Neural progenitor cell (in vitro differentiated cells): ENCODE measurements at regions not wholly inside any gene's neighbourhood (a gene's known extent, or its start where the extent isn't known, plus 50 kb on each side); places are given as distances from the start of the nearest gene placed in this dataset.

Source experiments
- DNase-seq: peaks from one replicate; pipeline ENCODE4 v3.0.0-alpha.2; 2016; ENCODE audit warnings: low spot score
- H2AFZ ChIP-seq: fragments of 200-600 bp; sonication (generic); replicated peaks from 2 replicates; pipeline ENCODE4 v1.6.1; 2016; ENCODE audit warnings: antibody characterized with exemption
- H3F3A ChIP-seq: fragments of 200-600 bp; sonication (generic); 2 replicates; pipeline ENCODE4 v1.6.1; 2016; ENCODE audit warnings: antibody characterized with exemption, low read depth
- H3K27ac ChIP-seq: fragments of 200-600 bp; sonication (generic); 2 replicates; pipeline ENCODE4 v1.5.1; 2016; ENCODE audit warnings: mild to moderate bottlenecking
- H3K27me3 ChIP-seq: fragments of 200-600 bp; sonication (generic); 2 replicates; pipeline ENCODE4 v1.6.1; 2016; ENCODE audit warnings: mild to moderate bottlenecking, moderate library complexity
- H3K36me3 ChIP-seq: fragments of 200-600 bp; sonication (generic); 2 replicates; pipeline ENCODE4 v1.5.1; 2016
- H3K4me1 ChIP-seq: fragments of 200-600 bp; sonication (generic); 2 replicates; pipeline ENCODE4 v1.6.1; 2016; ENCODE audit warnings: mixed run types
- H3K4me2 ChIP-seq: fragments of 200-600 bp; sonication (generic); 2 replicates; pipeline ENCODE4 v1.6.1; 2016
- H3K4me3 ChIP-seq: fragments of 200-600 bp; sonication (generic); 2 replicates; pipeline ENCODE4 v1.5.1; 2016
- H3K79me2 ChIP-seq: fragments of 200-600 bp; sonication (generic); 2 replicates; pipeline ENCODE4 v1.6.1; 2016; ENCODE audit warnings: low read depth
- H3K9ac ChIP-seq: fragments of 200-600 bp; sonication (generic); 2 replicates; pipeline ENCODE4 v1.6.1; 2016
- H3K9me3 ChIP-seq: fragments of 200-600 bp; sonication (generic); 2 replicates; pipeline ENCODE4 v1.5.1; 2016; ENCODE audit warnings: low read depth
- H4K20me1 ChIP-seq: fragments of 200-600 bp; sonication (generic); 2 replicates; pipeline ENCODE4 v1.6.1; 2016; ENCODE audit warnings: low read depth
- H3K27ac Mint-ChIP-seq: 3 replicates; pipeline ENCODE4 v1.8.0; 2021; ENCODE audit warnings: mixed read lengths
- H3K27me3 Mint-ChIP-seq: 2 replicates; pipeline ENCODE4 v1.8.0; 2022; ENCODE audit warnings: low read depth, mild to moderate bottlenecking, inconsistent platforms, moderate library complexity, mixed read lengths; ENCODE audit not compliant: insufficient read depth
- H3K36me3 Mint-ChIP-seq: 3 replicates; pipeline ENCODE4 v1.8.0; 2021; ENCODE audit warnings: mixed read lengths
- H3K4me1 Mint-ChIP-seq: 3 replicates; pipeline ENCODE4 v1.8.0; 2021; ENCODE audit warnings: mixed read lengths
- H3K4me3 Mint-ChIP-seq: 3 replicates; pipeline ENCODE4 v1.8.0; 2021; ENCODE audit warnings: mild to moderate bottlenecking, moderate library complexity, mixed read lengths
- H3K9me3 Mint-ChIP-seq: 3 replicates; pipeline ENCODE4 v1.8.0; 2020; ENCODE audit warnings: mixed read lengths
- EZH2 ChIP-seq: fragments of 200-600 bp; sonication (generic); IDR thresholded peaks from 2 replicates; pipeline ENCODE4 v1.6.1; 2017; ENCODE audit warnings: antibody characterized with exemption, mild to moderate bottlenecking, moderate library complexity
- EZH2phosphoT487 ChIP-seq: fragments of 200-600 bp; sonication (generic); IDR thresholded peaks from 2 replicates; pipeline ENCODE4 v1.6.1; 2017; ENCODE audit warnings: antibody characterized with exemption
- TF ChIP-seq, protein P1 (sequence below): fragments of 200-600 bp; sonication (generic); IDR thresholded peaks from 2 replicates; pipeline ENCODE4 v1.5.1; 2017; ENCODE audit warnings: antibody characterized with exemption, mild to moderate bottlenecking

DNA sequence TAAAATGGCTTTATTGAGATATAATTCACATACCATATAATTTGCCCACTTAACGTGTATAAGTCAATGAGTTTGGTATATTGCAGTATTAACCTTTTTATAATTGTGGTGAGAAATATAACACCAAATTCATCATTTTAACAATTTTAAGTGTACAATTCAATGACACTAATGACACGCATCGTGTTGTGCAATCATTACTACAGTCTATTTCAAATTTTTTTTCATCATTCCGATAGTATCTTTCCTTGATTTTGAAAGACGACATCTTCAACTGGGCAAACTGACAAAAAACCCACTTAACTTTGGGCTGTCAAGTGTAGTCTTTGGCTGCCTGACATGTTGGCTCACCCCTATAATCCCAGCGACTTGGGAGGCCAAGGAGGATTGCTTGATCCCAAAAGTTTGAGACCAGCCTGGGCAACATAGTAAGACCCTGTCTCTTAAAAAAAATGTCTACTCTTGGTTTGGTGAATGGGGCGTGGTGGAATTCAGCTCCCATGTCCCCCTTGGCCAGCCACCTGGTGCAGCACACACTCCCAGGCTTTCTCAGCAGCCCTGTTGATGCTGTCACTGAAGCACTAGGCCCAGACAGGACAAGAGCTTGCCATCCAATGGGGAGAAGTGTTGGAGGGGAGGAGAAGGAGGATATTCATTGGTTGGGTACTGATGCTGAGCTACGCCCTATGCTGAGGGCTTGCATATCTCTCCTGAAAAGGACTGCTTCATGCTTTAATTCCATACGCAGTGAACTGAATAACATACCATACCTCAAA, 150.5 kb downstream of the CD83 start:
- H3K27me3 Mint-ChIP-seq = peaks cover 2% of the 10 kb centered on the region
- peaks cover 22% of the 10 kb centered on the region for H3K9me3 Mint-ChIP-seq
- H3K27ac ChIP-seq = no peak overlapping the region
- no peak overlapping the region for H3K4me3 ChIP-seq
- H3K4me1 Mint-ChIP-seq = peaks cover 2% of the 10 kb centered on the region
- TF ChIP-seq, protein P1, sequence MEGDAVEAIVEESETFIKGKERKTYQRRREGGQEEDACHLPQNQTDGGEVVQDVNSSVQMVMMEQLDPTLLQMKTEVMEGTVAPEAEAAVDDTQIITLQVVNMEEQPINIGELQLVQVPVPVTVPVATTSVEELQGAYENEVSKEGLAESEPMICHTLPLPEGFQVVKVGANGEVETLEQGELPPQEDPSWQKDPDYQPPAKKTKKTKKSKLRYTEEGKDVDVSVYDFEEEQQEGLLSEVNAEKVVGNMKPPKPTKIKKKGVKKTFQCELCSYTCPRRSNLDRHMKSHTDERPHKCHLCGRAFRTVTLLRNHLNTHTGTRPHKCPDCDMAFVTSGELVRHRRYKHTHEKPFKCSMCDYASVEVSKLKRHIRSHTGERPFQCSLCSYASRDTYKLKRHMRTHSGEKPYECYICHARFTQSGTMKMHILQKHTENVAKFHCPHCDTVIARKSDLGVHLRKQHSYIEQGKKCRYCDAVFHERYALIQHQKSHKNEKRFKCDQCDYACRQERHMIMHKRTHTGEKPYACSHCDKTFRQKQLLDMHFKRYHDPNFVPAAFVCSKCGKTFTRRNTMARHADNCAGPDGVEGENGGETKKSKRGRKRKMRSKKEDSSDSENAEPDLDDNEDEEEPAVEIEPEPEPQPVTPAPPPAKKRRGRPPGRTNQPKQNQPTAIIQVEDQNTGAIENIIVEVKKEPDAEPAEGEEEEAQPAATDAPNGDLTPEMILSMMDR = no peak
- no peak for TF ChIP-seq EZH2
- TF ChIP-seq EZH2phosphoT487 = no peak
- peak overlapping the region; percentile 59 for H3K4me3 Mint-ChIP-seq
- H3K27me3 ChIP-seq = no peaks in the 10 kb centered on the region
- peaks cover 7% of the 10 kb centered on the region for H3K9me3 ChIP-seq
- H2AFZ ChIP-seq = no peak overlapping the region
- no peak overlapping the region for H3K27ac Mint-ChIP-seq
- H3K79me2 ChIP-seq = no peaks in the 10 kb centered on the region
- no peak for DNase-seq
- H3F3A ChIP-seq = no peaks in the 10 kb centered on the region
- no peaks in the 10 kb centered on the region for H3K4me1 ChIP-seq
- no peaks in the 10 kb centered on the region for H3K36me3 Mint-ChIP-seq
- peaks cover 8% of the 10 kb centered on the region for H3K36me3 ChIP-seq
- H3K9ac ChIP-seq = no peak overlapping the region
- no peaks in the 10 kb centered on the region for H4K20me1 ChIP-seq
- H3K4me2 ChIP-seq = no peak overlapping the region

DNA sequence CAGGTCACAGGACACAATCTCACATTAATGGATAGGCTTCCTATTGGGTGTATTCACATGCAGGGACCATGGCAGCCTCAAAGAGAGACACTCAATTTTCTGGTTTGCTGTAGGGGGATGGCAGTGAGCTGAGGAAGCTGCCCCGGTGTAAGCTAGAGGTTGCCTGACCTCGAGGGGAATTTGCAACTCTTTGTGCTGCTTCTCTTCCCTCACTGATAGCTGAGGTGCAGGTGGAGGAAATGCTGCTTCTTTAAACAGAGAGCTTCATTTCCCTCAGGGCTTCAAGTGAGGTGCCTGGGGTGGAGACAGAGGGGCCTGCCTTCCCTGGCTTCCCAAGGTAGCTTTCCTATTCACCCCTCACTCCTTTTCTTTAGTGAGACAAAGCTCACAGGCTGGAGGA, 151.9 kb downstream of the CD83 start:
- Mint-ChIP-seq H3K27me3 (peaks cover 5% of the 10 kb centered on the region), H3K36me3 (no peaks in the 10 kb centered on the region), H3K9me3 (peaks cover 12% of the 10 kb centered on the region), H3K4me3 (no peak overlapping the region), H3K4me1 (peaks cover 15% of the 10 kb centered on the region), H3K27ac (no peak overlapping the region)
- Histone ChIP-seq H3K27ac (no peak overlapping the region), H3K9me3 (no peaks in the 10 kb centered on the region), H3K4me3 (no peak overlapping the region), H4K20me1 (no peaks in the 10 kb centered on the region), H2AFZ (no peak overlapping the region), H3K27me3 (no peaks in the 10 kb centered on the region), H3K36me3 (peaks cover under 1% of the 10 kb centered on the region), H3K9ac (no peak overlapping the region), H3F3A (no peaks in the 10 kb centered on the region), H3K4me2 (no peak overlapping the region), H3K4me1 (no peaks in the 10 kb centered on the region), H3K79me2 (no peaks in the 10 kb centered on the region)
- DNase-seq = no peak
- TF ChIP-seq, protein P1 = no peak
- TF ChIP-seq EZH2phosphoT487 (no peak), EZH2 (no peak)

DNA sequence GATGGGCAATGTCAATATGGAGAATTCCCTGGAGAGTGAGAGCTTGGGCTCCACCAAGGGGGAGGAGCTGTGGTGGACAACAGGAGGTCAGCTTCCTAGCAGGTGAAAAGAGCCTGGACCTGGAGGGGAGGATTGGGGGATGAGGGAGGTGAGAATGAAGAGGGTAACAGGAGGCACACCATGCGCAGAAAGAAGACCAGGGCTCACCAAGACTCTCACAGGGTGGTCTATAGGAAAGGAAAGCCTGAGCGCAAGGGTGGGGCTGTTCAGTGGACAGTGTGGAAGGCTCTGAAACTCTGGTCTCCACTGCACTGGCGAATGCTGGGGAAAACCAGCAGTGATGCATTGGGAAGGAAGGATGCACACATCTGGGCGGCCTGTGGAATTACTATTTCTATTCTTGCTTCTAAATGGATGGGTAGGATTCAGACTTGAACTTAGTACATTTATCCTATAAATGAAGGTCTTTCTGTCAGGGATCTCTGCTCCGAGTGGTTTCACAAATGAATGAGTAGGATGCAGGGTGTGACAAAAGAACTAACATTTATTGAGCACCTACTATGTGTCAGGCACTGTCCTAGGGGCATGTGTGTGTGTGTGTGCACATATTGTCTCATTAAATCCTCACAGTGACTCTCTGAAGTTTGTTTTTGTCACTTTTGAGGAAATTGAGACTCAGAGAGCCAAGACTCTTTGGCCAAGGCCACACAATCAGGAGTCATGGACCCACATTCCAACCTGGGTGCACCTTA, 152.7 kb downstream of the CD83 start:
- Histone ChIP-seq H3K4me2 (no peak overlapping the region), H4K20me1 (no peaks in the 10 kb centered on the region), H3K4me1 (no peaks in the 10 kb centered on the region), H3K9ac (no peak overlapping the region), H3K27me3 (no peaks in the 10 kb centered on the region), H3K36me3 (no peaks in the 10 kb centered on the region), H3K79me2 (no peaks in the 10 kb centered on the region), H2AFZ (no peak overlapping the region), H3K27ac (no peak overlapping the region), H3F3A (no peaks in the 10 kb centered on the region), H3K4me3 (no peak overlapping the region), H3K9me3 (no peaks in the 10 kb centered on the region)
- Mint-ChIP-seq H3K9me3 (peaks cover 5% of the 10 kb centered on the region), H3K27me3 (peaks cover 5% of the 10 kb centered on the region), H3K36me3 (no peaks in the 10 kb centered on the region), H3K27ac (no peak overlapping the region), H3K4me1 (peaks cover 18% of the 10 kb centered on the region), H3K4me3 (no peak overlapping the region)
- DNase-seq = no peak
- TF ChIP-seq, protein P1 = no peak
- TF ChIP-seq EZH2 (no peak), EZH2phosphoT487 (no peak)
